ENCODE measurements at regions not wholly inside any gene's neighbourhood (a gene's known extent, or its start where the extent isn't known, plus 50 kb on each side); places are given as distances from the start of the nearest gene placed in this dataset.

GRCh38 chr5:96243203-96243602 lies 189.8 kb downstream of the PCSK1 start:
- H3K9me1 ChIP-seq (replicated peaks; ENCODE audit: control insufficient read depth, extremely low read depth, insufficient read depth, low read length) = no peaks in the 10 kb centered on the region
- CTCF ChIA-PET = no interaction called here
- no peaks in the 10 kb centered on the region for H3K9me3 ChIP-seq (replicated peaks; ENCODE audit: control insufficient read depth, insufficient read depth, low read length)
- intact Hi-C loops (cut with micrococcal nuclease) = no loop called here
- dilution Hi-C loops (cut with MboI; ENCODE audit: extremely low pct_ligation_motif_present, low sequenced_read_pairs) = no loop called here
- H3K4me1 ChIP-seq (ENCODE audit: control insufficient read depth, extremely low read depth, insufficient read depth, low read length) = no peaks in the 10 kb centered on the region
- no peak for FAIRE-seq
- no peak overlapping the region for H3K4me3 ChIP-seq (replicated peaks in 1 of 3; ENCODE audit: insufficient read depth in 1 of 3, low read depth in 1 of 3, low read length in 3 of 3)
- H3K9ac ChIP-seq (replicated peaks; ENCODE audit: extremely low read depth, insufficient read depth, low read length) = no peak overlapping the region
- TF ChIP-seq JUN (IDR thresholded peaks at IDR 0.05; ENCODE audit: borderline replicate concordance, insufficient read depth, insufficient read length, low read depth) = no peak
- TF ChIP-seq EZH2 (IDR thresholded peaks at IDR 0.05; ENCODE audit: borderline replicate concordance, low read depth, low read length, severe bottlenecking) = no peak
- TF ChIP-seq GATA2 (IDR thresholded peaks at IDR 0.05; ENCODE audit: insufficient read depth, insufficient read length, low read depth, low read length) = no peak
- no peak for TF ChIP-seq POLR2AphosphoS5 (IDR thresholded peaks at IDR 0.05; ENCODE audit: insufficient read depth, low read depth, low read length)
- TF ChIP-seq CTCF (IDR thresholded peaks at IDR 0.05; ENCODE audit: extremely low read depth in 1 of 2, insufficient read depth in 1 of 2, low read depth in 1 of 2, low read length in 2 of 2) = no peak
- TF ChIP-seq MYC (IDR thresholded peaks at IDR 0.05; ENCODE audit: low read depth, low read length) = no peak
- no TSS peak for BruUV-seq (replicated peaks)
- H3K79me2 ChIP-seq (ENCODE audit: control insufficient read depth, insufficient read depth, low read length) = no peaks in the 10 kb centered on the region
- no peaks in the 10 kb centered on the region for H3K27me3 ChIP-seq (ENCODE audit: control insufficient read depth in 2 of 2, insufficient read depth in 2 of 2, low read length in 2 of 2)
- no peak for DNase-seq (ENCODE audit: low read depth, low spot score)
- no peak overlapping the region for H3K27ac ChIP-seq (ENCODE audit: insufficient read depth, low read depth, low read length)
- no peaks in the 10 kb centered on the region for H4K20me1 ChIP-seq (replicated peaks; ENCODE audit: control insufficient read depth, extremely low read depth, insufficient read depth, low read length)
- POLR2A ChIA-PET = interaction anchor here (0.7 kb wide), 1 partner anchor 17 kb away, joined by 4 read pairs; no protein-coding TSS in a partner anchor
- H3K4me2 ChIP-seq (ENCODE audit: insufficient read depth, low read length) = no peak overlapping the region
- H2AFZ ChIP-seq (ENCODE audit: low read depth, low read length) = no peak overlapping the region
- H3K36me3 ChIP-seq (ENCODE audit: control insufficient read depth in 2 of 2, extremely low read depth in 1 of 2, insufficient read depth in 2 of 2, low read length in 2 of 2) = no peaks in the 10 kb centered on the region

- no peaks in the 10 kb centered on the region for H3K36me3 ChIP-seq (ENCODE audit: control insufficient read depth in 2 of 2, extremely low read depth in 1 of 2, insufficient read depth in 2 of 2, low read length in 2 of 2)
- H3K79me2 ChIP-seq (ENCODE audit: control insufficient read depth, insufficient read depth, low read length) = no peaks in the 10 kb centered on the region
- FAIRE-seq (no peak), DNase-seq (ENCODE audit: low read depth, low spot score) (no peak)
- dilution Hi-C loops (cut with MboI; ENCODE audit: extremely low pct_ligation_motif_present, low sequenced_read_pairs) = no loop called here
- H3K4me3 ChIP-seq (replicated peaks in 1 of 3; ENCODE audit: insufficient read depth in 1 of 3, low read depth in 1 of 3, low read length in 3 of 3) = no peak overlapping the region
- no peaks in the 10 kb centered on the region for H3K27me3 ChIP-seq (ENCODE audit: control insufficient read depth in 2 of 2, insufficient read depth in 2 of 2, low read length in 2 of 2)
- H3K9ac ChIP-seq (replicated peaks; ENCODE audit: extremely low read depth, insufficient read depth, low read length) = no peak overlapping the region
- ChIA-PET POLR2A (no interaction called here), CTCF (no interaction called here)
- no peaks in the 10 kb centered on the region for H3K4me1 ChIP-seq (ENCODE audit: control insufficient read depth, extremely low read depth, insufficient read depth, low read length)
- H4K20me1 ChIP-seq (replicated peaks; ENCODE audit: control insufficient read depth, extremely low read depth, insufficient read depth, low read length) = no peaks in the 10 kb centered on the region
- BruUV-seq (replicated peaks) = no TSS peak
- H3K9me3 ChIP-seq (replicated peaks; ENCODE audit: control insufficient read depth, insufficient read depth, low read length) = no peaks in the 10 kb centered on the region
- H3K27ac ChIP-seq (ENCODE audit: insufficient read depth, low read depth, low read length) = no peak overlapping the region
- no peaks in the 10 kb centered on the region for H3K9me1 ChIP-seq (replicated peaks; ENCODE audit: control insufficient read depth, extremely low read depth, insufficient read depth, low read length)
- no peak overlapping the region for H2AFZ ChIP-seq (ENCODE audit: low read depth, low read length)
- no peak for TF ChIP-seq MAX (IDR thresholded peaks at IDR 0.05; ENCODE audit: insufficient read depth, insufficient read length)
- intact Hi-C loops (cut with micrococcal nuclease) = no loop called here
- no peak overlapping the region for H3K4me2 ChIP-seq (ENCODE audit: insufficient read depth, low read length)
Measured at GRCh38 chr5:96242571-96242970, 190.5 kb downstream of the PCSK1 start.
